ENCODE measurements at regions not wholly inside any gene's neighbourhood (a gene's known extent, or its start where the extent isn't known, plus 50 kb on each side); places are given as distances from the start of the nearest gene placed in this dataset.

GRCh38 chr6:113111550-113111949 lies 745.6 kb upstream of the MARCKS start:
- H3K27me3 Mint-ChIP-seq (ENCODE audit: low read depth, unreplicated experiment), result no peaks in the 10 kb centered on the region
- Histone ChIP-seq H3K4me1 (ENCODE audit: insufficient read depth, low read length) (no peaks in the 10 kb centered on the region), H3K79me2 (ENCODE audit: insufficient read depth, low read length) (no peaks in the 10 kb centered on the region), H3K9ac (ENCODE audit: low read length) (no peak overlapping the region), H3K4me2 (ENCODE audit: low read length) (no peak overlapping the region), H3K36me3 (ENCODE audit: insufficient read depth, low read length) (no peaks in the 10 kb centered on the region), H4K20me1 (ENCODE audit: insufficient read depth, low read length) (no peaks in the 10 kb centered on the region), H3K4me3 (ENCODE audit: insufficient read depth, low read depth, low read length) (no peak overlapping the region), H3K27ac (ENCODE audit: low read depth, low read length) (no peak overlapping the region), H3K9me3 (ENCODE audit: insufficient read depth, low read depth, low read length) (no peaks in the 10 kb centered on the region), H2AFZ (ENCODE audit: low read depth, low read length) (no peak overlapping the region), H3K27me3 (ENCODE audit: insufficient read depth, low read length) (no peaks in the 10 kb centered on the region)
- peaks cover 9% of the 10 kb centered on the region for H3K9me3 Mint-ChIP-seq (ENCODE audit: unreplicated experiment)
- no peaks in the 10 kb centered on the region for H3K36me3 Mint-ChIP-seq (ENCODE audit: low read depth, unreplicated experiment)
- peaks cover 2% of the 10 kb centered on the region for H3K4me1 Mint-ChIP-seq (ENCODE audit: low read depth, unreplicated experiment)
- DNase-seq (ENCODE audit: low read depth) (no peak), FAIRE-seq (no peak)
- H3K4me3 Mint-ChIP-seq (ENCODE audit: unreplicated experiment), result no peak overlapping the region
- H3K27ac Mint-ChIP-seq (ENCODE audit: unreplicated experiment), result no peak overlapping the region
- TF ChIP-seq CTCF (IDR thresholded peaks at IDR 0.05; ENCODE audit: insufficient read depth, low read depth, low read length) (no peak), EZH2 (IDR thresholded peaks at IDR 0.05; ENCODE audit: insufficient read depth, low read length) (no peak)

GRCh38 chr6:113112086-113112485 lies 745.1 kb upstream of the MARCKS start:
- no peaks in the 10 kb centered on the region for H3K36me3 ChIP-seq (ENCODE audit: insufficient read depth, low read length)
- no peaks in the 10 kb centered on the region for H3K36me3 Mint-ChIP-seq (ENCODE audit: low read depth, unreplicated experiment)
- DNase-seq (ENCODE audit: low read depth) (no peak), FAIRE-seq (no peak)
- H3K9me3 ChIP-seq (ENCODE audit: insufficient read depth, low read depth, low read length), result no peaks in the 10 kb centered on the region
- H3K4me3 Mint-ChIP-seq (ENCODE audit: unreplicated experiment), result no peak overlapping the region
- H3K4me1 Mint-ChIP-seq (ENCODE audit: low read depth, unreplicated experiment), result peaks cover 2% of the 10 kb centered on the region
- no peaks in the 10 kb centered on the region for H3K4me1 ChIP-seq (ENCODE audit: insufficient read depth, low read length)
- H3K27me3 ChIP-seq (ENCODE audit: insufficient read depth, low read length), result no peaks in the 10 kb centered on the region
- no peaks in the 10 kb centered on the region for H3K79me2 ChIP-seq (ENCODE audit: insufficient read depth, low read length)
- H3K27ac Mint-ChIP-seq (ENCODE audit: unreplicated experiment), result no peak overlapping the region
- H3K27ac ChIP-seq (ENCODE audit: low read depth, low read length), result no peak overlapping the region
- no peak overlapping the region for H3K9ac ChIP-seq (ENCODE audit: low read length)
- H3K27me3 Mint-ChIP-seq (ENCODE audit: low read depth, unreplicated experiment), result no peaks in the 10 kb centered on the region
- no peaks in the 10 kb centered on the region for H4K20me1 ChIP-seq (ENCODE audit: insufficient read depth, low read length)
- H3K4me2 ChIP-seq (ENCODE audit: low read length), result no peak overlapping the region
- no peak overlapping the region for H2AFZ ChIP-seq (ENCODE audit: low read depth, low read length)
- TF ChIP-seq CTCF (IDR thresholded peaks at IDR 0.05; ENCODE audit: insufficient read depth, low read depth, low read length) (no peak), EZH2 (IDR thresholded peaks at IDR 0.05; ENCODE audit: insufficient read depth, low read length) (no peak)
- H3K9me3 Mint-ChIP-seq (ENCODE audit: unreplicated experiment), result peaks cover 10% of the 10 kb centered on the region
- H3K4me3 ChIP-seq (ENCODE audit: insufficient read depth, low read depth, low read length), result no peak overlapping the region

GRCh38 chr6:113115196-113115595 lies 741.9 kb upstream of the MARCKS start:
- no peaks in the 10 kb centered on the region for H3K27me3 Mint-ChIP-seq (ENCODE audit: low read depth, unreplicated experiment)
- H3K9ac ChIP-seq (ENCODE audit: low read length), result no peak overlapping the region
- peak; percentile 60 for FAIRE-seq
- H3K36me3 Mint-ChIP-seq (ENCODE audit: low read depth, unreplicated experiment), result no peaks in the 10 kb centered on the region
- no peak overlapping the region for H3K27ac Mint-ChIP-seq (ENCODE audit: unreplicated experiment)
- H3K79me2 ChIP-seq (ENCODE audit: insufficient read depth, low read length), result no peaks in the 10 kb centered on the region
- H4K20me1 ChIP-seq (ENCODE audit: insufficient read depth, low read length), result no peaks in the 10 kb centered on the region
- H3K27ac ChIP-seq (ENCODE audit: low read depth, low read length), result no peak overlapping the region
- H3K4me1 Mint-ChIP-seq (ENCODE audit: low read depth, unreplicated experiment), result peaks cover 13% of the 10 kb centered on the region
- no peak overlapping the region for H3K4me3 Mint-ChIP-seq (ENCODE audit: unreplicated experiment)
- TF ChIP-seq EZH2 (IDR thresholded peaks at IDR 0.05; ENCODE audit: insufficient read depth, low read length) (no peak), CTCF (IDR thresholded peaks at IDR 0.05; ENCODE audit: insufficient read depth, low read depth, low read length) (no peak)
- H3K4me1 ChIP-seq (ENCODE audit: insufficient read depth, low read length), result peaks cover 8% of the 10 kb centered on the region
- H3K36me3 ChIP-seq (ENCODE audit: insufficient read depth, low read length), result no peaks in the 10 kb centered on the region
- peaks cover 14% of the 10 kb centered on the region for H3K9me3 Mint-ChIP-seq (ENCODE audit: unreplicated experiment)
- H3K4me3 ChIP-seq (ENCODE audit: insufficient read depth, low read depth, low read length), result no peak overlapping the region
- no peak for DNase-seq (ENCODE audit: low read depth)
- H3K27me3 ChIP-seq (ENCODE audit: insufficient read depth, low read length), result no peaks in the 10 kb centered on the region
- H3K9me3 ChIP-seq (ENCODE audit: insufficient read depth, low read depth, low read length), result no peaks in the 10 kb centered on the region
- H3K4me2 ChIP-seq (ENCODE audit: low read length), result no peak overlapping the region
- no peak overlapping the region for H2AFZ ChIP-seq (ENCODE audit: low read depth, low read length)
